Muscle layer of colon (tissue), 2 donors: ENCODE measurements at regions not wholly inside any gene's neighbourhood (a gene's known extent, or its start where the extent isn't known, plus 50 kb on each side); places are given as distances from the start of the nearest gene placed in this dataset.
"Not testable (repeated sequence)": the region's sequence is repeated elsewhere in the genome, so short reads cannot be mapped to it uniquely, and the experiment has no call there.

Experiments used
- H3K27ac ChIP-seq: one replicate; pipeline ENCODE4 v1.7.0; 2013; ENCODE audit warnings: low read depth, mild to moderate bottlenecking, low read length, moderate library complexity
- H3K27me3 ChIP-seq, 2 donors: one replicate each; pipeline ENCODE4 v1.7.0; 2013; ENCODE audit warnings: low read length in 2 of 2, mild to moderate bottlenecking in 2 of 2; ENCODE audit not compliant: insufficient read depth in 2 of 2, control insufficient read depth in 1 of 2
- H3K36me3 ChIP-seq: one replicate; pipeline ENCODE4 v1.7.0; 2013; ENCODE audit warnings: mild to moderate bottlenecking, low read length; ENCODE audit not compliant: insufficient read depth
- H3K4me1 ChIP-seq: one replicate; pipeline ENCODE4 v1.7.0; 2013; ENCODE audit warnings: mild to moderate bottlenecking, low read length; ENCODE audit not compliant: insufficient read depth
- H3K4me3 ChIP-seq, 2 donors: one replicate each; pipeline ENCODE4 v1.7.0; 2013; ENCODE audit warnings: low read length in 2 of 2, low read depth in 1 of 2, mild to moderate bottlenecking in 1 of 2, moderate library complexity in 1 of 2
- H3K9ac ChIP-seq: one replicate; pipeline ENCODE4 v1.7.0; 2013; ENCODE audit warnings: low read length
- H3K9me3 ChIP-seq: one replicate; pipeline ENCODE4 v1.7.0; 2013; ENCODE audit warnings: mild to moderate bottlenecking, low read length
- donor health status: abdominal sarcoma.
- donor health status: Adenocarcinoma of cecum.

DNA sequence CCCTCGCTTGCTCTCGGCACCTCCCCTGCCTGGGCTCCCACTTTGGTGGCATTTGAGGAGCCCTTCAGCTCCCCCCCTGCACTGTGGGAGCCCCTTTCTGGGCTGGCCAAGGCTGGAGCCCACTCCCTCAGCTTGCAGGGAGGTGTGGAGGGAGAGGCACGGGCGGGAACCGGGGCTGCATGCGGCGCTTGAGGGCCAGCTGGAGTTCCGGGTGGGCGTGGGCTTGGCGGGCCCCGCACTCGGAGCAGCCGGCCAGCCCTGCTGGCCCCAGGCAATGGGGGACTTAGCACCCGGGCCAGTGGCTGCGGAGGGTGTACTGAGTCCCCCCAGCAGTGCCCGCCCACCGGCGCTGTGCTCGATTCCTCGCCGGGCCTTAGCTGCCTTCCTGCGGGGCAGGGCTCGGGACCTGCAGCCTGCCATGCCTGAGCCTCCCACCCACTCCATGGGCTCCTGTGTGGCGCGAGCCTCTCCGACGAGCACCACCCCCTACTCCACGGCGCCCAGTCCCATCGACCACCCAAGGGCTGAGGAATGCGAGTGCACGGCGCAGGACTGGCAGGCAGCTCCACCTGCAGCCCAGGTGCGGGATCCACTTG lies 730.0 kb upstream of the SEMA6A start:
- H3K27ac ChIP-seq, H3K9ac ChIP-seq, H3K9me3 ChIP-seq, H3K4me1 ChIP-seq, H3K27me3 ChIP-seq, H3K4me3 ChIP-seq, H3K36me3 ChIP-seq: not testable (repeated sequence)

DNA sequence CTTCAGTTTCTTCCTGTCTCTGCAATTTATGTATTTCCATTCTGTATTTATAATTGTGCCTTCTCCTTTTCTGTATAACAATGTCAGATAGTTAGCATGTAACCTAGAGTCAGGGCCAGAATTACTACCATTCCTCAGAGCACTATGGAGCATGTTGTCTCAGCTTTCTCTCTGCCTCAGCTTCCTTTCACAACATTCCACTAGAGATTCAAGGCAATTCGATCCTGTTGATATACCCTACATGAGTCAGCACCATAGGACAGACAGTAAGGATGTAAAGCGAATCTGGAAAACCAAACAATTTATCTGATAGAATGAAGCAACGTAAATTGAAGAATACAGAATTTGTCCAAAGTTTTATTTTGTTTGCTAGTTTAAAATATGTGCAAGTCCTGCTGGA lies 728.3 kb upstream of the SEMA6A start:
- H3K36me3 ChIP-seq = no peaks in the 10 kb centered on the region
- H3K27me3 ChIP-seq = no peaks in the 10 kb centered on the region
- no peak overlapping the region for H3K4me3 ChIP-seq
- H3K27ac ChIP-seq = no peak overlapping the region
- H3K9ac ChIP-seq = no peak overlapping the region
- H3K9me3 ChIP-seq = no peaks in the 10 kb centered on the region
- H3K4me1 ChIP-seq = peaks cover 7% of the 10 kb centered on the region

DNA sequence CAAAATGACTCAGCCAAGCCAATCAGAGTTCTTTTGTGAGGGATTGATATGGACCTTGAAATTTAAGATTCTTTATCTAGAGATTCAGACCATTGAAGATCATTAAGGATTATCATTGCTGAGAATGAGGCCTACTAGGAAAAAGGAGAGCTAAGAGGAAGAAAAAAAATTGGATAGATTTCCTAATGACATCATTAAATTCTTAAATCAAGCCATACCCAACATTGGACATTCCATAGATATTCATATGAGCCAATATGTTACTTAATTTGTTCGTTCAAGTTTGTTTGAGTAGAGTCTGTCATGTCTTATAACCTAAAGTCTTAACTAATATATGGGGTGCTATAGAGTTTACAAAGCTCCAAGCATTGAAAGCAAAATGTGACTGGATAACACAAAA lies 727.9 kb upstream of the SEMA6A start:
- H3K4me1 ChIP-seq = peaks cover 11% of the 10 kb centered on the region
- no peaks in the 10 kb centered on the region for H3K27me3 ChIP-seq
- no peak overlapping the region for H3K27ac ChIP-seq
- H3K9ac ChIP-seq = no peak overlapping the region
- H3K36me3 ChIP-seq = no peaks in the 10 kb centered on the region
- no peaks in the 10 kb centered on the region for H3K9me3 ChIP-seq
- H3K4me3 ChIP-seq = no peak overlapping the region

DNA sequence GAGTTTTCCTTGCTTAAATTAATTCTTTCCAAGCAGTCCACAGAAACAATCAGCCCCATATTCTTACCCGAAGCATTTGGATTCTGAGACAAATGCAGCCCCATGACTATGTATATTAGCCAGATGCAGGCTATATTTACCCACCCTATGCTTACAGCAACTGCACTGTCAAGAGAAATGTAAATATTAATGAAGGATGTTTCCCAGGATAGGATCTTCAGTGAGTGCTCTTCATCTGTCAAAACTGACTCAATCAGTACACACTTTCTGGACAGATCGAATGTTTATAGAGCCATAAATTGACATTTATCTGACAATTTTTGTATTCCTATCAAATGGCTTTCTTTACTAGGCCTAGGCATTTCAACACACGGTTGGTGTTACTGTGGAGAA lies 725.3 kb upstream of the SEMA6A start:
- Histone ChIP-seq H3K27me3 (no peaks in the 10 kb centered on the region), H3K27ac (no peak overlapping the region), H3K36me3 (no peaks in the 10 kb centered on the region), H3K9me3 (no peaks in the 10 kb centered on the region), H3K4me1 (peaks cover 18% of the 10 kb centered on the region), H3K9ac (no peak overlapping the region), H3K4me3 (no peak overlapping the region)

DNA sequence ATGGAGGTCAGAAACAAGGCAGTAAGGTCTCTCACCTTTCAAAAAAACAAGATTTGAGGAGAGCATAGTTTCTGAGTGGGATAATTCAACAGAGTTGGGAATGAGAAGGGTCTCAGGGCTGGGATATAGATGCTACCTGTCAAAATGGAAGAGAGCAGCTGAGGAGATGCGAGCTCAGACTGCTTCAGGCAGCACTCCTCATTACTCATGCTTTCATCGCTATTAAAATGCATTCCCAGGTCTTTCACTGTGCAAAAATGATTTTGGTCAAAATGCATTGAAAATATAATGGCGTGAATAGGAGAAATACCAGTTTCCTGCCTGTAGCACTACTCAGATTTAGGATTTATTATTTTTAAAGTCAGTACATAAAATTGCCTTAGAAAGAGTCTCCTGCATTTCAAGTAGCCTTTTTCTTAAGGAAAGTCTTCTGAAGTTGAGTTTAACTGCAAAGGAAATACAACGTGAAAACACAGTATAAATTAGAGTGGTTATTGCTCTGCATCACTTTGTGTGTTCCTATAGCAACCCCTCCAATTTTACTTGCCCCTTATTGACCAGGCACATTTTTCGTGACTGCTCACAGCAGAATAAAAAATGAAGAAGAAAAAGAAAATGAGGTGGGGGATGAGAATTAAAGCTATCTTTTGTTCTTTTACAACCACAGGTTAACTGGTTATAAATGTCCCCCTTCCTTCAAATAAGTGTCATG lies 724.8 kb upstream of the SEMA6A start:
- Histone ChIP-seq H3K27ac (no peak overlapping the region), H3K4me1 (peaks cover 18% of the 10 kb centered on the region), H3K36me3 (no peaks in the 10 kb centered on the region), H3K4me3 (no peak overlapping the region), H3K27me3 (no peaks in the 10 kb centered on the region), H3K9me3 (no peaks in the 10 kb centered on the region), H3K9ac (no peak overlapping the region)

DNA sequence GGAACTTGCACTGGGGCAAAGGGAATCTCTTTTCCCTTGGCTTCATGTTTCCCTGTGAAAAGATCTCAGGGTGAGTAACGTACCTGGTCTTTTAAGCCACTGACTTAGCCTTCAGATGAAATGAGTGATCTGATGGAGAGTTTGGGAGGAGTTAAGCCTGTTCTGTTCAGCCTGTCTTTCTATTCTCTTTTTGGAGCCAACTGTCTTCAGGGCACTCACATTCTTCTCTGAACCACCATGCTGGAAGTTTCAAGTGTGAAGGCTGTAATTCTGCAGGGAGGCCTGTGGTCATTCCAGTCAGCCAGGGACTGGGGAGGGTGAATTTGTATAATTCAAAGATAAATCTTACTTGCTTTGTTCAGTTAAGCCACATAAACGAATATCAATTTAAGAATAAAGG lies 722.2 kb upstream of the SEMA6A start:
- no peak overlapping the region for H3K9ac ChIP-seq

DNA sequence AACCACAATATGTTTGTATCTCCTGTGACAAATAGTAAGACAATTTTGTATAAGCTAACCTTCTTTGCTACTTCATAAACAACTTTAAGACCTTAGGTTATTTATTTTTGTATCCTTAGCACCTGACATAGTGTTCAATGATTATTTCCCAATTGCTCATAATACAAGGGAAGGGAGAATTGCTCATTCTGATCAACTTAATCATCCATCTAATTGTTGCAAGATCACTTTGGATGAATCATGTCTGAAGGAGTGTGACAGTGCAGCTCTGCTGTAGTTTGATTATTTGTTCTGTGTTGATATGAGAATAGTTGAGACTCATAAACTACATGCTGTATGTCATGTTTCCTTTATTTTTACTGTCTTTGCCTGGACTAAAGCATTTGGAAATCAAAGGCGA lies 721.3 kb upstream of the SEMA6A start:
- H3K27me3 ChIP-seq = no peaks in the 10 kb centered on the region
- no peak overlapping the region for H3K4me3 ChIP-seq
- H3K27ac ChIP-seq = no peak overlapping the region
- no peak overlapping the region for H3K9ac ChIP-seq
- peaks cover 18% of the 10 kb centered on the region for H3K4me1 ChIP-seq
- no peaks in the 10 kb centered on the region for H3K36me3 ChIP-seq
- H3K9me3 ChIP-seq = no peaks in the 10 kb centered on the region

More for the DNA sequence above, 722.2 kb upstream of the SEMA6A start:
- Histone ChIP-seq H3K9me3 (no peaks in the 10 kb centered on the region), H3K36me3 (no peaks in the 10 kb centered on the region), H3K4me3 (no peak overlapping the region), H3K27ac (no peak overlapping the region), H3K27me3 (no peaks in the 10 kb centered on the region), H3K4me1 (peaks cover 18% of the 10 kb centered on the region)

DNA sequence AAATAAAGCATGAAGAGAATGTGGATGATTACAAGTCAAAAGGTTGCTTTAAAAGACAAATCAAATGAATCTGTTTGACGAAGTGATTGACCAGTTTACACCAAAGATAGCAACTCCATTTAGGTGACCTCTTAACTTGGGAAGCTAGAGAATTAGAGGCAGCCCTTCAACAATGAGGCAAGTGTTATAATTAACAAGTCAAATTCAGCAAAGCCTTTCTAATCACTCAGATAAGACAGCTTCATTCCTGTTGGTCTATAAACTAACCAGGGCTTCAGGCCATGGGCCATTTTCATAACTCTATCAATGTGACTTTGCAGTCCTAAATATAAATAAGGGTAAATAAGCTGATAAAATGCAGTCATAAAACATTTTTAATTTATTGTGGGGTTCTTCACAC lies 712.2 kb upstream of the SEMA6A start:
- no peaks in the 10 kb centered on the region for H3K27me3 ChIP-seq
- no peak overlapping the region for H3K9ac ChIP-seq
- H3K36me3 ChIP-seq = no peaks in the 10 kb centered on the region
- H3K4me1 ChIP-seq = no peaks in the 10 kb centered on the region
- no peaks in the 10 kb centered on the region for H3K9me3 ChIP-seq
- no peak overlapping the region for H3K4me3 ChIP-seq
- H3K27ac ChIP-seq = no peak overlapping the region

DNA sequence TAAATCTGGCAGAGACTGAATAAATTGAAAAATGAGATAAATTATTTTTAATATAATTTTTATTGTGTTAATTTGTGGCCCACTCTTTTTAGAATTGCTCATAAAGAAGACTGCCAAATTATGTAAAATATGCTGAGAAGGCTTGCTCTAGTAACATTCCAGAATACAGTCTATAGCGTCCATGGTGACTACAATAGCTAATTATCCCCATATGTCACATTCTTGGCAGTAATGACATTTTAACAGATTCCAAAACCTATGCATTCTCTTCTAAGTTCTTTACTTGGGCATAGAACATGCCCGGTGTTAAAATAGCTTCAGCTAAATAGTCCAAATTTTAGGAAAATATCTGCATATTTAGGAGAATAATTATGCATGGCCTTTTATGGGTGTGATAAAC lies 697.0 kb upstream of the SEMA6A start:
- Histone ChIP-seq H3K36me3 (no peaks in the 10 kb centered on the region), H3K27ac (no peak overlapping the region), H3K4me1 (no peaks in the 10 kb centered on the region), H3K9ac (no peak overlapping the region), H3K9me3 (no peaks in the 10 kb centered on the region), H3K27me3 (no peaks in the 10 kb centered on the region), H3K4me3 (no peak overlapping the region)

DNA sequence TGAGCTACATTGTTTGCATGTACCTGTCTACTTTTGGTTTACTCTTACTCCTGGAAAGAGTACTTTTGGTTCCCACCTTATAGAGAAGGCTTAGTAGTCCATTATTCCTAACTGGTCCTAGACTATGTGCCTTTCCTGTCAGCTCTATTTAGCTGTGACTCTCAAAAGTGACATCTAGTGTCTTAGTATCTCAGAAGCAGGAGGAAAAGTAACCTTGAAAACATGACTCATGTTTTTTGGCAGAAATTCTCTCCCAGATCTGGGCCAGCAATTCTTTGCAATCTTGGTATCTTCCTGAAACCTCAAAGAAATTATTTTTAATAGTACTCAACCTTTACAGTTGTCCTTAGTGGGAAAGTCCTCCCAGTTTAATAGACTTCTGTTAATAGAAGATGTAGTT lies 691.7 kb upstream of the SEMA6A start:
- Histone ChIP-seq H3K36me3 (no peaks in the 10 kb centered on the region), H3K9ac (no peak overlapping the region), H3K4me3 (no peak overlapping the region), H3K27ac (no peak overlapping the region), H3K4me1 (no peaks in the 10 kb centered on the region), H3K9me3 (no peaks in the 10 kb centered on the region), H3K27me3 (no peaks in the 10 kb centered on the region)

DNA sequence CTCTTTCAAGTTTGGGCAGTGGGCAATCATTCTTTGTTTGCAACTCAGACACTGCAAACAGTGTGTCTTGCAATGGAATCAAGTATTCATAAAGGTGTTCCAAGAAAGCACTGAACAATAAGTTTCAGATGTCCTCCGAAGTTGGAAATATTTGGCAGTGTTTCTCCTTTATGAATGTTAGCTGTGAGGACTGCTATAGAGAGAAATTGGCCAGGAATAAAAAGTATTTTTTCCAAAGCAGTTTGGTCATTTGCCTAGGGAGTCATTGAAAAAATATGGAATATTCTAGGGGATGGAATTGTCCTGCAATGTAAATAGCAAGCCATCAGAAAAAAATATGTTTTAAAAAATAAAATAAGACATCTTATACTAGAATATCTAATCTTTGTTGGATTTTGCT lies 688.6 kb upstream of the SEMA6A start:
- no peaks in the 10 kb centered on the region for H3K27me3 ChIP-seq
- H3K36me3 ChIP-seq = no peaks in the 10 kb centered on the region
- no peak overlapping the region for H3K27ac ChIP-seq
- H3K4me3 ChIP-seq = no peak overlapping the region
- no peak overlapping the region for H3K9ac ChIP-seq
- H3K9me3 ChIP-seq = no peaks in the 10 kb centered on the region
- H3K4me1 ChIP-seq = no peaks in the 10 kb centered on the region

DNA sequence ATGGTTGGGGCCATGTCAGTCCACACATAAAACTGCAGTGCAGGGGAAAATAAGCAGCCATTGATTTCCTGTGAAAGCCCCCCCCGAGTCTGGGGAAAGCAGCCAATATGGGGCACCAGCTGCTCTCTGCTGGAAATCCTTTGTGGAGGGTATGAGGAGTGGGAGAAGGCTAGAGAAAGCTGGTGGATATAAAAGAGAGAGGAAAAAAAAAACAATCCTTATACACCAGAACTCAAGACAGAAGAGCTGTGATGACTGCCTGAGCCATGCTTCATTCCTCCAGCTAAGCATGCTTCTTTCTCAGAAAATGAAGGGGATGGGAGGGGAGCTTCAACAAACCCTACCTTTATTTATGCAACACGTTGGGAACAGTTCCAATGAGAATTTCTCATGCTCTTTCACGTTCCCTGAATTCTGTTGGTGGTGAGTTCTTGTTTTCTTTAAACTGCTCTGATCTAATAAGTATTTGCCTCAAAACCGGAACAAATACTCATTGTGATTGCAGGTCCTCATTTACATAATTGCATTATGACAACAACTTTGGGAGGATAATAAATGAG lies 688.0 kb upstream of the SEMA6A start:
- Histone ChIP-seq H3K4me1 (no peaks in the 10 kb centered on the region), H3K27me3 (no peaks in the 10 kb centered on the region), H3K9me3 (no peaks in the 10 kb centered on the region), H3K36me3 (no peaks in the 10 kb centered on the region), H3K4me3 (no peak overlapping the region), H3K9ac (no peak overlapping the region), H3K27ac (no peak overlapping the region)
